GM18526 (cell line): ENCODE measurements at regions not wholly inside any gene's neighbourhood (a gene's known extent, or its start where the extent isn't known, plus 50 kb on each side); places are given as distances from the start of the nearest gene placed in this dataset.

Experiments
- POLR2A ChIP-seq: IDR thresholded peaks from 3 replicates; pipeline ENCODE4 v1.6.1; 2011; ENCODE audit not compliant: insufficient read length; ENCODE audit errors: extremely low read depth

DNA sequence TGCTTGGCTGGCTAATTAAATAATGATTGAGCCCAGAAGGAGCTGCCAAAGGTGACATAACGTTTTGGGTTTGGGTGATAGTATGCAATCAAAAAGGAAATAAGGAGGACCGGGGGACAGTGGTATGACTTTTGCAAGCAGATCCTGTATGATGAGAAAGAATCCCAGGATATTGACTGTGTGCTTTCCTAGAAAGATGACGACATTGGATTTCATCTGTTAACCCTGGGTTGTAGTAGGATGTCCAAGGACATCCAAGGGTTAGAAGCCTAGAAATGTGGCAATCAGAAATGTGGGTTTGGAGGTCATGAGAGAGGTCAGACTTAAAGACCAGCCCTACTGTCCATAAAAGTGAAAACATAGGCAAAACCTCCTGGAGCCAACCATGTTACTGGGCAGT is 50.3 kb upstream of the HMHB1 start:
- no peak for TF ChIP-seq POLR2A

DNA sequence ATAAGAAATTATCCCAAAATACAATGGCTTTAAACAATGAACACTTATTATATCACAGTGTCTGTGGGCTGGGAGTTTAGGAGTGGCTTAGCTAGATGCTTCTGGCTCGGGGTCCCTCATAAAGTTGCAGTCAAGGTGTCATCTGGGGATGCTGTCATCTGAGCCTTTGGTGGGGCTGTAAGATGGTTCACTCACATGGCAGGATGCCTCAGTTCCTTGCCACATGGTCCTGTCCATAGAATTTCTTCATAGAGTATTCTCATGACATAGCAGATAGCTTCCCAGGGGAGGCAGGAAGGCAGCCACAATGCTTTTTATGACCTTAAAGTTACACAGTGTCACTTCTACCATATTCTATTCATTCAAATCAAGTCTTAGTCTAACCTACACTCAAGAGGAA is 51.2 kb upstream of the HMHB1 start:
- TF ChIP-seq POLR2A: no peak

DNA sequence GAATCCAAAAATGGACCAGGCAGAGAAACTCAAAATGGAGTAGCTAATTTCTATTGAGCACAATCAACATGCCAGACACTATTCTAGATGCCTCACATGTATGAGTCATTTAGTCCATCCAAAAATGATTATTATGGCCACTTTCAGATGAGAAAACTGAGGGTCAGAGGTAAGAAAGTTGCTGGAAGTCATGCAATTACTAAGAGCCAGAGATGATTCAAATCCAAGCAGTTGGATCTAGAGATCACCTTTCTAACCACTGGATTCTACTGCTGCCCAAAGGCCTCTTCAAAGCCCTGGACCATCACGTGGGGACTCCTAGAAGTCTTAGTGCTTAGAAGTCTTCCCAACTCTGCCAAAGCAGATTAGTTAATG is 51.8 kb upstream of the HMHB1 start:
- TF ChIP-seq POLR2A: no peak

DNA sequence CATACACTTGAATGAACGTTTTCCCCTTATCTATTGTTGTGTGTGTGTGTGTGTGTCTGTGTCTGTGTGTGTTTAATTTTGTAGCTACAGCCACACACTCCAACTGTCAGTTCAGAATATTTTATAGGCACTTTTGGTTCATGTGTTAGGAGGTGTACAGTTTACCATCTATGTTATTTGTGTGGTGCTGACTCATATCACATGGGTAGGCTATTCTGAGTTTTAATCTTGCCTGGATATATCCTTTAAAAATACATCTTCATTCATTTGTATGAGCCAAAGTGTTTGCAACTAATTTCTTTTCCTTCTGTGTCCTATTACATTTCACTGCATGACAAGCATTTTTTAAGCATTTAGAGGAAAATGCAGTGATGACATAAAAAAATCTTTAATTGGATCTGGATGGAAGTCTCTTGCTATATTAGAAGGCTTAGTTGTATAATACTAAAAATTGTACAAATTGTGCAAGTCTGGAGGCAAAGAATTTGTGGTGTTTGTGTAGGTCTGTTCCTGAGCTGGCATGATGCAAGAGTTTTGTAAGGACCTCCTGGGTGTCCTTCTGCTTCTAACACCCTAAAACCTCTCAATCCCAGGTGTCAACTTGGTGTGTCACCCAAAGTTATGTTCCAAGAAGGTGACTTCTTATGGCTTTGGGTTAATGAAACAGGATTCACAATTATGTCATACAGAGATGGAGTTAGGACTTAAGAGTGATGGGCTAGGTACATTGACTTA is 52.4 kb upstream of the HMHB1 start:
- no peak for TF ChIP-seq POLR2A

DNA sequence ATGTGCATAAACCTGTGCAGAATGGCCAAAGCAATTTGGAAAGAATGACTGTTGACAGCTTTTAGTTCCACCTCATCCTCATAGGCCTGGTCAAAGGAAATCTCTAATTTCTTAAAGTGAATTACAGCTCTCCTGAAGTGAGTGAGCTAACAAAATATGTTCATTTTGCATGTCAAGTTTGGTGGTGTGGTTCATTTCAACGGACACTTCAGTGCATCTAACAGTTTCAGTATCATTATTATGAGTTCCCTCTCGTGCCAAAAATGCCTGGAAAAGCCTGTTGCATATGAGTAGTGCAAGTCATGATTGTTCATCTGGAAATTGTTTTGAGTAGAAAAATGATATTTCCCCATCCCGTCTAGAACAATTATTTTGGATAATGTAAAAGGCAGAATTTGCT is 53.2 kb upstream of the HMHB1 start:
- TF ChIP-seq POLR2A: no peak

DNA sequence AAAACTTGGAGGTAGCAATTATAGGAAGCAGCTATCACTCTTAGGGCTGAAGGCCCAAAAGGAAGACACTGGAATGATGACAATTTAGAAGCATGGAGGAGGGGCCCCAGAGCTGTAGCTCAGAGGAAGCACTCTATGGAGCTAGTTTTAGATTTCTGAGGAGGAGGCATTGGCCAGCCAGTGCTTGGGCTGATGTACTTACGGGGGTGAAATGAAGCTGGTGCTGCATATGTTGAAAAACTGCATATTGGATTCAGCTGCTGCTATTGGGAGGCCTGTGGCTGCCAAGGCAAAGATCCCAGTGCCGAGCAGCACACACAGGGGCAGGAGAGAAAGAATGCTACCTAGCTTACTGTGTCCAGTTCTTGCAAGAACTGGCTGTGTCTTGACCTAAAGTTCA is 53.9 kb upstream of the HMHB1 start:
- TF ChIP-seq POLR2A: no peak

DNA sequence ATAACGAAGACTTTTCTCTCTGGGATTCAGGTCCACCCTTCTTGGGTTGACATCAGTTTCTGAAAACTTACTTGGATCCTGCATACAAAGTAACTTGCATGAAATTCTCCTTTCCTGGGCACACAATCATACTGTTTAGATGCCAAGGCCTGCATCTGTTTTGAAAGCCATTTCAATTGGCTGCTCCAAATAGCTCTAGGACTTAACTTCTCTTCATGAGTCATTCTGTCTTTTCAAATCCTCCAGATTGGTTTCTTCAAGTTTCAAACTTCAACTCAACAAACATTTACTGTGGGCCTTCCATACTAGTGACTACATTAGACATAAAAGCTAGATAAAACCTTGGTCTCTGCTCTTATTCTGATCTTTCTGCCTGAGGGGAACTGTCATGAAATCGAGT is 54.8 kb upstream of the HMHB1 start:
- no peak for TF ChIP-seq POLR2A

DNA sequence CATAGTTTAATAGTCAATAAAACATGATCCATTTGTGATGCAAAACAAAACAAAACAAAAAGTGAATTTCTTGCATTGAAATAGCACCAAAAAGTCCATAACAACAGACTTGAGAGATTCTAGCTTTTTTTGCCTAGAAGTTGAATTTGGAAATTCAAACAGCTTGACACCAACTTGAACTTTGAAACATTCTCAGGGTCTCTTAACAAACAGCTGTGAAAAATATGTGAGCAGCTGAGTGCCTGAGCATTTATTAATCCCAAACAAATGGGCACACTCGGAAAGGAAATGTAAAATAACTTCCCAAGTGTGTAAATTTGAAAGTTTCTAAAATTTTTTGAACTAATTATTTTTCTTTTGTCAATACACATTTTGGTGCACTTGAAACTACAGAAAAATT is 56.0 kb upstream of the HMHB1 start:
- no peak for TF ChIP-seq POLR2A

DNA sequence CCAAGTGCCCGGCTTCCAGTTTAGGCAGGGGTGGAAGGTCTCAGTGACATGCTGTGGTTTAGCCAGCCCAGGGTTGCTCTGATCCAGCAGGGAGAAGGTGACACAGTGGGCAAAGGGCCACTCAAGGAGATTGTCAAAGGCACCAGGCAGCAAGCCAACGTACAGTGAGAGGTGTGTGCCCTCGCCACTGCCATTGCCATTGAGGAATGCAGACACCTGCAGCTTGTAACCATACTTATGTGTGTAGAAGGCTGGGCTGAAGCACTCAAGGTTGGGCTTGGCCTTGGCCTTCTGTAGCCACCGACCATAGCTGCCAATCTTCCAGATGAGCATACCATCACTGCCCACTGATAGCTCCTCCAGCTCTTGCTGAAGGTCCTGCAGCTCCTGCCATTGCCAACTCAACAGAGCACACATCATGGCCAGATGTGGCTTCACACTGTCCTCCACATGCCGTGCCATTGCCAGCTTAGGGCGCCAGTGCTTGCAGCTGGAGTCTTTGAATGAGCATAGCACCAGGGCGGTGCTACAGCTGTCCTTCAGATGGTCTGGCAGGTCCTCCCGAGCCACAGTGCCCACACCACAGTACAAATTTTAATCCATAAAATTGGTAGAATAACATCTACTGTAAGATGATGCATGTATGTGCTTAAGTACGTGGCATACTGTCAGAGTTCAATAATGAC is 59.7 kb upstream of the HMHB1 start:
- no peak for TF ChIP-seq POLR2A

DNA sequence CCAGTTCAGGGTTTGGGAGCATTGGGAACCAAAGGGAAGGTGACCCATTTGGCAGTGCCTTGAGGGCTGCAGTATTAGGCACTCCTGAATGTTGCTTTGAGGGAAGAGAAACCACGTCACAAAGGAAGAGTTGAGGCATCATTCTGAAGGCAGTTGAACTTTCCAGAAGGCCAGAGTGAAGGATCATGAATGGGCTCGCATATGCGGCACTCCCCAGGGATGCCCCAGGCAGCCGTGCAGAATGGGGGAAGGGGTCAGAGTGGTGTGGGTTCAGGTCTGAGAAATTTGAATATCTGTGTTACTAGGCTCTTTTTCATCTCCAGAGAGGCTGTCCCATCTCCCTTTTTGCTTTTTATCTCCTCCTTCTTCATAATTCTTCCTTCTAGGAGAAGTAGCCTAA is 60.6 kb upstream of the HMHB1 start:
- TF ChIP-seq POLR2A: no peak

DNA sequence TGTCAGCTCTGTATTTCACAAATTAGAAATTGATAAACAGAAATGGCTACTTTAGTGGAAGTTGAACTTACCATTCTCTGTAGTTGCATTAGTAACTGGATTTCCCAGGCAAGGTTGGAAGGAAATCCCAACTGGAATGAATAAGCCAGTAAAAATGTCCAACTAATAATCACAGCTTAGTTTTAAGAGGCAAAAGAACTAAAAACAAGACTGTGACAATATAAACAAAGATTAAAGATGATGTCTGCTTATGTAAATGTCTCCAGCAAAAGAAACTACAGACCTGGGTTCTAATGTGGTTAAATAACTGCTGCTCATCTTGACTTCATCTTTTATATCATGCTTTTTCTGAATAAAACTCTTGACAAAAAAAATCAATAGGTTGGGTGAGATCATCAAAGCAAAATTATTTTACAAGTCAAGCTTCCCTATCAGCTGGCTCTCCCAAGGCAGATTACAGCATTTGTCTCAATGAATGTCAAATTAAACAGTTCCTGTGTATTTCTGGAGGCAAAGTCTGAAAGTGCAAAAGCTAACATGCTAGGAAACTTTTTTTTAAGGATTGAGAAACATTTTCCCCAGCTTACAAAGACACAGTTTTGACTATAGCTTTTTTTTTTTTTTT is 62.3 kb upstream of the HMHB1 start:
- TF ChIP-seq POLR2A: no peak

DNA sequence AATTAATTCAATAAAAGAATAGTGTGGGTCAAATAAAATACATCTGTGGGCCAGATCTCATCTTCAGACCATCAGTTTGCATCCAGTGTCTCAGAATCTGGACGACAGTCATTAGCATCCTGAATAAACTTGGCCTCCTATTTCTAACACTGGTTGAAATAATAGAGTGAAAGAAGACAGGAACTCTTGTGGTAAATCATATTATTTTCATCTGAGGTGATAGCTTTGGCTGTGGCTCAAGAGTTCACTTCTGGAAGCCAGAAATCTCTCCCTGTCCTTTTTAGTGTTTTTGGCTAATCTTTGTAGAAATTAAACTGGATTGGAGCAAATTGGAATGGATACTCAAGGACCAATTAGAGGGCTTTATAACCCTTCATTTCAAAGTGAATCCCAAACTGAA is 63.4 kb upstream of the HMHB1 start:
- no peak for TF ChIP-seq POLR2A

DNA sequence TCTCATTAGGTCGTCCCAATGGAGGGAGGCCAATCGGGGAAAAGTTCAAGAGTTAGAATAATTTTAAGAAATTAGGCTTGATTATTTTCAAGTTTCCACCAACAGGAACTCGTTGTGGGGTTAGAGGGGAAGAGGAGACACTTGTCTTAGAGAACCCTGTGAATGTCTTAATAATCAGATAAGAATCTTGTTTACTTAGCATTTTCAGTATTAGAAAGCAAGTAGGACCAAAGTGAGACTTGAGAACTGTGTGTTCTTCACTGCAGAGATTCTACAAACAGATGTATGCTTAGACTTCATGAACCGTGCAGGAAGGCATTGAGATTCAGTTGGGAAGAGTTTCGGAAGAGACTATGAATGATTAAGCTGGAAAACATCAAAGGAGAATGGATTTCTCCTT is 69.0 kb upstream of the HMHB1 start:
- TF ChIP-seq POLR2A: no peak

DNA sequence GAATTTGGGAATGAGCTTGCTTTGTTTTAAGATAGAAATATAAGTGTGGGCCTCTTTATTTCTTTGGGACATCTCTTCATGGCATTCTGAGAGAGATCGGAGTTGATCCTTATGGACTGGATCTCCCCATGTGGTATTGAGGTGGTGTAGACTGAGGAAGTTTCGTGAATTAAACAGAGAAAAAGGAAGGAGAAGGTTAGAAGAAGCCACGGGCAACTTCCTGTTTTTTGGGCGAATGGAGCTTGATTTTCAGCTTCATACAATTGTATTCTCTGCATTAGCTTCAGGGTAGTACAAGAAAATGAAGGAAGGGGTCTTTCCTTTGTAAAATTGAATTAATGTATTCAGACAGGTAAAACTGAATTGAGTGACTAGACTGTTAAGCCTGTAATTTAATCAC is 70.5 kb upstream of the HMHB1 start:
- no peak for TF ChIP-seq POLR2A

DNA sequence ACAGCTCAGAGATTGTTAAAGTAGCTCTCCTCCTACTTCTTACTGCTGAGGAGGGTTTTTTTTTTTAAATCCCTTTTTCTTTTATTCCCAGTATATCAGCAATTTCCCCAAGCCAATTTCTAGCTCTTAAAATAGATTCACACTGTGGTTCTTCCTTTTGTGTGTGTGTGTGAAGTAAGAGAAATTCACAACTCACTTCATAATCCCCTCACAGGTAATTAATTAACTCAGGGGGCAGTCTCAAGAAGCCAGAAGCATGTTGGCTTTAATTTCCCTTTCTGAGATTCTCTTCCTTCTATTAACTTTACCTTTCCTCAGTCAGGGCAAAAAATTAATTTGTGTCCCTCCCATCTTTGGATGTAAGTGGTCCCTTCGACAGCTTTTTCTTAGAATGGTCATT is 71.0 kb upstream of the HMHB1 start:
- TF ChIP-seq POLR2A: no peak

DNA sequence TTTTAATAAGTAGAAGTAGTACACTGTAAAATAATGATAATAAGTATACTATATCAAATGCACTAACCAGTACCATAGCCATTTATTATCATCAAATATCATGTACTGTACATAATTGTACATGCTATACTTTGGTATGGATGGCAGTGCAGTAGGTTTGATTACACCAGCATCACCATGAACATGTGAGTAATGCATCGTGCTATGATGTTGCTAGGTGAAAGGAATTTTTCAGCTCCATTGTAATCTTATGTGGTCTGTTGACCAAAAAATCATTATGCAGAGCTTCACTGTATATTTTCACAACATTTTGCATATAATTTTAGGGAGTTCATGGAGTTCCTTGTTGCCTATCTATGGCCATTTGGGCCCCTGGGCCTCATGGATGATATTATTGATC is 72.2 kb upstream of the HMHB1 start:
- no peak for TF ChIP-seq POLR2A
